ENCODE measurements at regions not wholly inside any gene's neighbourhood (a gene's known extent, or its start where the extent isn't known, plus 50 kb on each side); places are given as distances from the start of the nearest gene placed in this dataset.

DNA sequence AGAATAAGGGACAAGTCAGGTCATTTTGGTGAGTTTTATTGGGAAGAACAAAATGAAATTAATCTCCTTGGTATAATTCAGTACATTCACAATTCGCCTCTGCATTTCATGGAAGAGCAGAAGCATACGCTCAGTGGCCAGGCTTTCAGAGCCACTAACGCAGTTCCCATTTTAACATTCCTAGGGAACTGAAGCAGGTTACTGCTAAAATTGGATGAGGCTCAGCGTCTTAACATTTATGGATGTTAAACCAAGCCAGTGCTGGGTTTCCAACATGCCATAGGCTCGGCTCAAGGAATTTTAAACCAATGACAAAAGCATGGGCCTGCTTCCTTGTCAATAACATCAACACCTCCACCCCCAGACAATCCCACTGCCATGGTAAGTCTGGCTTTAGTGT, 172.7 kb upstream of the PRICKLE2 start:
- Histone ChIP-seq H3K79me2 (ENCODE audit: control insufficient read depth, low read length) (no peaks in the 10 kb centered on the region), H3K9me2 (replicated peaks; ENCODE audit: control insufficient read depth, low read length) (no peaks in the 10 kb centered on the region), H3K27ac (ENCODE audit: low read depth, low read length) (no peak overlapping the region), H3K36me3 (ENCODE audit: control insufficient read depth, low read length) (no peaks in the 10 kb centered on the region), H3K9me3 (ENCODE audit: control insufficient read depth, insufficient read depth, low read length) (no peaks in the 10 kb centered on the region), H3K4me2 (ENCODE audit: low read length) (no peak overlapping the region), H4K20me1 (ENCODE audit: control insufficient read depth, insufficient read depth, low read depth, low read length) (no peaks in the 10 kb centered on the region), H3K4me3 (ENCODE audit: low read length) (no peak overlapping the region), H3K4me1 (ENCODE audit: control insufficient read depth, low read length) (no peaks in the 10 kb centered on the region), H3K27me3 (ENCODE audit: control insufficient read depth, low read length) (no peaks in the 10 kb centered on the region), H3F3A (ENCODE audit: control insufficient read depth, insufficient read depth) (no peaks in the 10 kb centered on the region)
- TF ChIP-seq CTCF (IDR thresholded peaks at IDR 0.05; ENCODE audit: low read depth, low read length, poor library complexity, severe bottlenecking): no peak
- no peak for TF ChIP-seq EZH2phosphoT487 (IDR thresholded peaks at IDR 0.05; ENCODE audit: borderline replicate concordance, low read length)

- no peak overlapping the region for H3K27ac ChIP-seq (ENCODE audit: low read depth, low read length)
- TF ChIP-seq CTCF (IDR thresholded peaks at IDR 0.05; ENCODE audit: low read depth, low read length, poor library complexity, severe bottlenecking) (no peak), EZH2phosphoT487 (IDR thresholded peaks at IDR 0.05; ENCODE audit: borderline replicate concordance, low read length) (no peak)
Measured at GRCh38 chr3:64397573-64397972, 172.3 kb upstream of the PRICKLE2 start.

DNA sequence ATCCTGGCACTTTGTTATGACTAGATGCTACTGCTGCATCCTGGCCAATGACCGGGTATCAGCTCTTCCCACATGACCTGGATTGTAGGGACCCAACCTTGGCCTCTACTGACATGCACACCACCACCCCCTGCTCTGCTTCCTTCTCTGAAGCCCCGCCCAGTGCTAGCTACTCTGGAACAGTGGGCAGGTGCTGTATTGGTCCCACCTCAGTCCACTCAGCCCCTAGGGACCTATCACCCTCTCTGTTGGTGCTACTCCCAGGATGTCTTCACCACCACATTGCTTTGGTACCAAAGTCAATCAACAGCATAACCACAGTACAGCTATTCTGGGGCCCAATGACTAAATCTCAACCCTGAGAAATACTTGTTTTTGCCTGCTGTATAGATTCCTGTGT, 170.2 kb upstream of the PRICKLE2 start:
- H3K4me3 ChIP-seq (ENCODE audit: low read length): no peak overlapping the region
- H3K79me2 ChIP-seq (ENCODE audit: control insufficient read depth, low read length): no peaks in the 10 kb centered on the region
- H3K36me3 ChIP-seq (ENCODE audit: control insufficient read depth, low read length): no peaks in the 10 kb centered on the region
- no peaks in the 10 kb centered on the region for H3K9me2 ChIP-seq (replicated peaks; ENCODE audit: control insufficient read depth, low read length)
- no peaks in the 10 kb centered on the region for H4K20me1 ChIP-seq (ENCODE audit: control insufficient read depth, insufficient read depth, low read depth, low read length)
- no peaks in the 10 kb centered on the region for H3F3A ChIP-seq (ENCODE audit: control insufficient read depth, insufficient read depth)
- H3K4me1 ChIP-seq (ENCODE audit: control insufficient read depth, low read length): no peaks in the 10 kb centered on the region
- H3K4me2 ChIP-seq (ENCODE audit: low read length): no peak overlapping the region
- no peaks in the 10 kb centered on the region for H3K9me3 ChIP-seq (ENCODE audit: control insufficient read depth, insufficient read depth, low read length)
- H3K27ac ChIP-seq (ENCODE audit: low read depth, low read length): no peak overlapping the region
- TF ChIP-seq EZH2phosphoT487 (IDR thresholded peaks at IDR 0.05; ENCODE audit: borderline replicate concordance, low read length) (no peak), CTCF (IDR thresholded peaks at IDR 0.05; ENCODE audit: low read depth, low read length, poor library complexity, severe bottlenecking) (no peak)
- H3K27me3 ChIP-seq (ENCODE audit: control insufficient read depth, low read length): no peaks in the 10 kb centered on the region

More at GRCh38 chr3:64397573-64397972, 172.3 kb upstream of the PRICKLE2 start:
- no peaks in the 10 kb centered on the region for H4K20me1 ChIP-seq (ENCODE audit: control insufficient read depth, insufficient read depth, low read depth, low read length)
- H3K27me3 ChIP-seq (ENCODE audit: control insufficient read depth, low read length): no peaks in the 10 kb centered on the region
- no peaks in the 10 kb centered on the region for H3F3A ChIP-seq (ENCODE audit: control insufficient read depth, insufficient read depth)
- no peaks in the 10 kb centered on the region for H3K4me1 ChIP-seq (ENCODE audit: control insufficient read depth, low read length)
- H3K4me2 ChIP-seq (ENCODE audit: low read length): no peak overlapping the region
- H3K9me3 ChIP-seq (ENCODE audit: control insufficient read depth, insufficient read depth, low read length): no peaks in the 10 kb centered on the region
- no peaks in the 10 kb centered on the region for H3K9me2 ChIP-seq (replicated peaks; ENCODE audit: control insufficient read depth, low read length)
- H3K4me3 ChIP-seq (ENCODE audit: low read length): no peak overlapping the region
- H3K36me3 ChIP-seq (ENCODE audit: control insufficient read depth, low read length): no peaks in the 10 kb centered on the region
- no peaks in the 10 kb centered on the region for H3K79me2 ChIP-seq (ENCODE audit: control insufficient read depth, low read length)

DNA sequence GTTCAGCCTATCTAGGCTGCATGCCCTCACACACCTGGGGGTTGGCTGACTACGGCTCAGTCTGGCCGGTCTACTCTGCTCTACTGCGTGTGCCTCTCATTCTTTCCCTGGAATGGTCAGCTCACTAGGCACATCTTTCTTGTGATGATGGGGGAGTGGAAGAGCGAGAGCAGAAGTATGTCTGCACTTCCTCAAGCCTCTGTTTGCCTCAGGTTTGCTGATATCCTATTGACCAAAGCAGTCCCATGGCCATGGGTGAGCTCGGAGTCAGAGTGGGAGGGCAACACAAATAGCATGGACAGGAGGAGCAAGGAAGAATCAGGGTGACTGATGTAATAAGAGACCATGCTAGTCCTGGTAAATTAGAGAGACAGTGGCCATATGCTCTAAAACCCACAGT, 167.9 kb upstream of the PRICKLE2 start:
- no peaks in the 10 kb centered on the region for H3K4me1 ChIP-seq (ENCODE audit: control insufficient read depth, low read length)
- no peaks in the 10 kb centered on the region for H3K36me3 ChIP-seq (ENCODE audit: control insufficient read depth, low read length)
- no peak overlapping the region for H3K4me2 ChIP-seq (ENCODE audit: low read length)
- no peaks in the 10 kb centered on the region for H3K27me3 ChIP-seq (ENCODE audit: control insufficient read depth, low read length)
- H3K9me3 ChIP-seq (ENCODE audit: control insufficient read depth, insufficient read depth, low read length): no peaks in the 10 kb centered on the region
- no peaks in the 10 kb centered on the region for H3K9me2 ChIP-seq (replicated peaks; ENCODE audit: control insufficient read depth, low read length)
- H3K27ac ChIP-seq (ENCODE audit: low read depth, low read length): no peak overlapping the region
- TF ChIP-seq CTCF (IDR thresholded peaks at IDR 0.05; ENCODE audit: low read depth, low read length, poor library complexity, severe bottlenecking) (no peak), EZH2phosphoT487 (IDR thresholded peaks at IDR 0.05; ENCODE audit: borderline replicate concordance, low read length) (no peak)
- no peaks in the 10 kb centered on the region for H3F3A ChIP-seq (ENCODE audit: control insufficient read depth, insufficient read depth)
- no peaks in the 10 kb centered on the region for H3K79me2 ChIP-seq (ENCODE audit: control insufficient read depth, low read length)
- no peak overlapping the region for H3K4me3 ChIP-seq (ENCODE audit: low read length)
- H4K20me1 ChIP-seq (ENCODE audit: control insufficient read depth, insufficient read depth, low read depth, low read length): no peaks in the 10 kb centered on the region
